ENCODE measurements at regions not wholly inside any gene's neighbourhood (a gene's known extent, or its start where the extent isn't known, plus 50 kb on each side); places are given as distances from the start of the nearest gene placed in this dataset.

- no peak for TF ChIP-seq CTCF (IDR thresholded peaks at IDR 0.05; ENCODE audit: borderline replicate concordance, extremely low read depth, low read length, poor library complexity, severe bottlenecking)
- TF ChIP-seq EZH2 (IDR thresholded peaks at IDR 0.05; ENCODE audit: borderline replicate concordance, low read depth, low read length, severe bottlenecking) = no peak
Observed at GRCh38 chr1:57578680-57579079, 154.8 kb upstream of the DAB1 start.

All from DND-41 (cell line).